CD4-positive, alpha-beta memory T cell (primary cell): ENCODE measurements at regions not wholly inside any gene's neighbourhood (a gene's known extent, or its start where the extent isn't known, plus 50 kb on each side); places are given as distances from the start of the nearest gene placed in this dataset.
"Not testable (repeated sequence)": the region's sequence is repeated elsewhere in the genome, so short reads cannot be mapped to it uniquely, and the experiment has no call there.

Experiments
- CTCF ChIA-PET: fragments of 350-600 bp; sonication (Branson Sonifier 250); formaldehyde crosslinking; loops from one replicate; lab custom pipeline; 2021; ENCODE audit warnings: inconsistent platforms; ENCODE audit not compliant: partially characterized antibody; lab: Charles Lee
- POLR2A ChIA-PET: fragments of 350-600 bp; sonication (Branson Sonifier 250); formaldehyde crosslinking; loops from one replicate; lab custom pipeline; 2021; ENCODE audit not compliant: partially characterized antibody; lab: Charles Lee
- DNase-seq, 5 donors: peaks; one replicate each; pipeline versions ENCODE4 v3.0.0 to v3.0.0-alpha.2; 2020 to 2022; ENCODE audit warnings: mixed read lengths in 1 of 5
- H3K27ac ChIP-seq: one replicate; pipeline ENCODE4 v1.7.0; 2013; ENCODE audit warnings: low read depth, low read length
- H3K27me3 ChIP-seq: 2 replicates; pipeline ENCODE4 v1.7.0; 2013; ENCODE audit warnings: mild to moderate bottlenecking, low read length, moderate library complexity; ENCODE audit not compliant: insufficient read depth
- H3K36me3 ChIP-seq: 2 replicates; pipeline ENCODE4 v1.7.0; 2013; ENCODE audit warnings: mild to moderate bottlenecking, low read length, moderate library complexity; ENCODE audit not compliant: insufficient read depth
- H3K4me1 ChIP-seq: 2 replicates; pipeline ENCODE4 v1.7.0; 2013; ENCODE audit warnings: mild to moderate bottlenecking, low read length, moderate library complexity; ENCODE audit not compliant: insufficient read depth
- H3K4me3 ChIP-seq, 2 donors: one replicate each; pipeline ENCODE4 v1.7.0; 2013; ENCODE audit warnings: low read length in 2 of 2, mild to moderate bottlenecking in 1 of 2
- H3K9me3 ChIP-seq, 2 donors: one replicate each; pipeline ENCODE4 v1.7.0; 2013; ENCODE audit warnings: low read length in 2 of 2, control low read depth in 1 of 2; ENCODE audit not compliant: control insufficient read depth in 1 of 2
- H3K27ac Mint-ChIP-seq, 7 donors: one replicate each; pipeline ENCODE4 v1.8.0; 2020 to 2021; ENCODE audit warnings: mixed read lengths in 7 of 7, mild to moderate bottlenecking in 6 of 7, inconsistent platforms in 3 of 7, moderate library complexity in 3 of 7
- H3K27me3 Mint-ChIP-seq, 2 donors: one replicate each; pipeline ENCODE4 v1.8.0; 2020 to 2021; ENCODE audit warnings: mixed read lengths in 2 of 2
- H3K36me3 Mint-ChIP-seq, 2 donors: one replicate each; pipeline ENCODE4 v1.8.0; 2020 to 2021; ENCODE audit warnings: mixed read lengths in 2 of 2, inconsistent platforms in 1 of 2, mild to moderate bottlenecking in 1 of 2
- H3K4me1 Mint-ChIP-seq, 4 donors: one replicate each; pipeline ENCODE4 v1.8.0; 2020 to 2021; ENCODE audit warnings: mixed read lengths in 4 of 4, mild to moderate bottlenecking in 1 of 4
- H3K4me3 Mint-ChIP-seq, 8 donors: one replicate each; pipeline ENCODE4 v1.8.0; 2020 to 2021; ENCODE audit warnings: mixed read lengths in 8 of 8, mild to moderate bottlenecking in 7 of 8, moderate library complexity in 6 of 8, inconsistent platforms in 3 of 8
- H3K9me3 Mint-ChIP-seq, 8 donors: one replicate each; pipeline ENCODE4 v1.8.0; 2020 to 2021; ENCODE audit warnings: mixed read lengths in 8 of 8, mild to moderate bottlenecking in 5 of 8, inconsistent platforms in 3 of 8, moderate library complexity in 1 of 8
- intact Hi-C: fragments of 100-400 bp; cut with micrococcal nuclease; formaldehyde crosslinking; loops from one replicate; pipeline ENCODE4 v1.15.1; 2023

DNA sequence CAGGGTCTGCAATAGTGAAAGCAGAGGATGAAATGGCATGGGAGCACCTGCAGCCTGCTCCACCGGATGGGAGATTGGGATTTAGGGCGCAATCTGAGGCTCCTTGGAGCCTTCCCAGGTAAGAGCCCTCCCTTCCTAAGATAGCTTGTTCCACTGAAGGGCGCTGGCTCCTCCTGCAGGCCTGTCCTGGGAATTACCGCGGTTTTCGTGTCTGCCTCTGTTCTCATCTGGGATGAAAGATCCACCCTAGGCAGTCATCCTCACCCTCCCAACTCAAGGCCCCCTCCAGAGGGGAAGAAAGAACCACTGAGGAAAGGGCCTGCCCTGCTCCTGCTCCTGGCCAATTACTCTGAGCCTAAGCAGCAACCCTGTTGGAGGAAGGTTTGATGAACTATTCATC, 547.5 kb downstream of the SMARCA1 start:
- CTCF ChIA-PET, result no interaction called here
- peaks cover 0 to 3% (median 0%) of the 10 kb centered on the region in 8 donors for H3K9me3 Mint-ChIP-seq

DNA sequence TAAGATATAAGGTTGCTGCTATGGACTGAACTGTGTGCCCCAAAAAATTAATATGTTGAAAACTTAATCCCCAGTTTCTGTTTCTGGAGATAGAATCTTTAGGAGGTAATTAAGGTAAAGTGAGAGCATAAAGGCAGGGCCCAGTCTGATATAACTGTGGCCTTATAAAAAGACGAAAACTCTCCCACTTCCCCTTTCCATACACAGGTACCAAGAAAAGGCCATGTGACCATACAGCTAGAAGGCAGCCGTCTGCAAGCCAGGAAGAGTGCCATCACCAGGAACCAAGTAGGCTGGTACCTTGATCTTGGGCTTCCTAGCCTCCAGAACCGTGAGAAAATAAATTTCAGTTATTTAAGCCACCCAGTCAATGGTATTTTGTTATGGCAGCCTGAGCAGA, 550.3 kb downstream of the SMARCA1 start:
- intact Hi-C loops, result no loop called here
- ChIA-PET CTCF (no interaction called here), POLR2A (no interaction called here)
- no peaks in the 10 kb centered on the region for H3K9me3 ChIP-seq
- no peaks in the 10 kb centered on the region for H3K27me3 Mint-ChIP-seq
- no peak overlapping the region for H3K4me3 Mint-ChIP-seq
- H3K4me3 ChIP-seq, result no peak overlapping the region
- no peak overlapping the region for H3K27ac Mint-ChIP-seq
- H3K36me3 ChIP-seq, result no peaks in the 10 kb centered on the region
- no peaks in the 10 kb centered on the region for H3K9me3 Mint-ChIP-seq
- no peaks in the 10 kb centered on the region for H3K4me1 ChIP-seq
- H3K27ac ChIP-seq, result no peak overlapping the region
- H3K4me1 Mint-ChIP-seq, result no peaks in the 10 kb centered on the region
- DNase-seq, result no peak
- no peaks in the 10 kb centered on the region for H3K36me3 Mint-ChIP-seq
- H3K27me3 ChIP-seq, result no peaks in the 10 kb centered on the region

More for the DNA sequence above, 547.5 kb downstream of the SMARCA1 start:
- intact Hi-C loops, result no loop called here
- no peaks in the 10 kb centered on the region for H3K9me3 ChIP-seq
- DNase-seq, result peak in 1 of 5 donors; percentile 1
- H3K27ac ChIP-seq, result no peak overlapping the region
- no peaks in the 10 kb centered on the region for H3K36me3 Mint-ChIP-seq
- no peaks in the 10 kb centered on the region for H3K4me1 Mint-ChIP-seq
- no peak overlapping the region for H3K4me3 Mint-ChIP-seq
- no peak overlapping the region for H3K4me3 ChIP-seq
- no peak overlapping the region for H3K27ac Mint-ChIP-seq
- no peaks in the 10 kb centered on the region for H3K27me3 ChIP-seq
- POLR2A ChIA-PET, result no interaction called here
- no peaks in the 10 kb centered on the region for H3K36me3 ChIP-seq
- H3K4me1 ChIP-seq, result no peaks in the 10 kb centered on the region
- no peaks in the 10 kb centered on the region for H3K27me3 Mint-ChIP-seq

DNA sequence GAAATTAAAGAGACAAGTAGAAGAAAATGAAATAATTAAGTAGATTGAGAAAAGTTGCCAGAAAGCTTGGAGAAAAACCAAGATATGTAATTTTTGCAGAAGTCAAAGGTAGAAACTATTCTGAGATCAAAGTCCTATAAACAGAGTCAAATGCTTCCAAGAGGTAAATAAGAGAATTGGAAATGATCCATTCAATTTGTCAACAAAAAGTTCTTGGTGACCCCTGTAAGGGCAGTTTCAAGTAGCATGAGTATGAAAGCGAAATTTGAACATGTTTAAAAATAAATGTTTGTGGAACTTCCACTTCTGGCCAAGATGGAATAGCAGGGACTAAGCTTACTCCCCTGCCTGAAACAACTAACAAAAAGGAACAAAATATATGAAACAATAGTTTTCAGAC, 562.0 kb downstream of the SMARCA1 start:
- Histone ChIP-seq H3K27me3 (no peaks in the 10 kb centered on the region), H3K27ac (no peak overlapping the region), H3K9me3 (no peaks in the 10 kb centered on the region), H3K4me3 (no peak overlapping the region), H3K36me3 (no peaks in the 10 kb centered on the region), H3K4me1 (no peaks in the 10 kb centered on the region)
- H3K4me1 Mint-ChIP-seq, result no peaks in the 10 kb centered on the region
- DNase-seq, result no peak
- intact Hi-C loops, result no loop called here
- H3K9me3 Mint-ChIP-seq, result peaks cover 0 to 4% (median 0%) of the 10 kb centered on the region in 8 donors
- POLR2A ChIA-PET, result no interaction called here
- no peak overlapping the region for H3K27ac Mint-ChIP-seq
- peaks cover 0 to 2% of the 10 kb centered on the region in 2 donors for H3K27me3 Mint-ChIP-seq
- no peak overlapping the region for H3K4me3 Mint-ChIP-seq
- no peaks in the 10 kb centered on the region for H3K36me3 Mint-ChIP-seq
- CTCF ChIA-PET, result no interaction called here

DNA sequence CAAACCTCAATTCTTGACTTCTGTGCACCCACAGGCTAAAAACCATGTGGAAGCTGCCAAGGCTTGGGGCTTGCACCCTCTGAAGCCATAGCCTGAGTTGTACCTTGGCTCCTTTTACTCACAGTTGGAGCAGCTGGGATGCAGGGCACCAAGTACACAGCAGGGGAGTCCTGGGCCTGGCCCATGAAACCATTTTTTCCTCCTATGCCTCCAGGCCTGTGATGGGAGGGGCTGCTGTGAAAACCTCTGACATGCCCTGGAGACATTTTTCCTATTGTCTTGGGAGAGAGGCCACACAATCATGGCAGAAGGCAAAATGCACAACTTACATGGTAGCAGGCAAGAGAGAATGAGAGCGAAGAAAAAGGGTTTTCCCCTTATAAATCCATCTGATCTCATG, 568.6 kb downstream of the SMARCA1 start:
- H3K4me3 ChIP-seq, POLR2A ChIA-PET, DNase-seq, H3K27ac Mint-ChIP-seq, H3K4me1 Mint-ChIP-seq, H3K9me3 ChIP-seq, H3K27me3 ChIP-seq, H3K4me1 ChIP-seq, H3K36me3 Mint-ChIP-seq, H3K27ac ChIP-seq, CTCF ChIA-PET, intact Hi-C loops, H3K4me3 Mint-ChIP-seq, H3K36me3 ChIP-seq, H3K27me3 Mint-ChIP-seq: not testable (repeated sequence)
- peaks cover 0 to 22% (median 5%) of the 10 kb centered on the region in 8 donors for H3K9me3 Mint-ChIP-seq

GRCh38 chrX:128931071-128931470, 592.2 kb downstream of the SMARCA1 start:
- no peaks in the 10 kb centered on the region for H3K9me3 ChIP-seq
- H3K27me3 ChIP-seq, result no peaks in the 10 kb centered on the region
- ChIA-PET CTCF (no interaction called here), POLR2A (no interaction called here)
- H3K4me1 Mint-ChIP-seq, result no peaks in the 10 kb centered on the region
- H3K4me3 ChIP-seq, result no peak overlapping the region
- H3K36me3 Mint-ChIP-seq, result no peaks in the 10 kb centered on the region
- H3K27me3 Mint-ChIP-seq, result no peaks in the 10 kb centered on the region
- H3K4me3 Mint-ChIP-seq, result no peak overlapping the region
- intact Hi-C loops, result no loop called here
- peaks cover 0 to 3% (median 0%) of the 10 kb centered on the region in 8 donors for H3K9me3 Mint-ChIP-seq
- no peak overlapping the region for H3K27ac ChIP-seq
- no peak overlapping the region for H3K27ac Mint-ChIP-seq
- H3K4me1 ChIP-seq, result no peaks in the 10 kb centered on the region
- DNase-seq, result no peak
- no peaks in the 10 kb centered on the region for H3K36me3 ChIP-seq

DNA sequence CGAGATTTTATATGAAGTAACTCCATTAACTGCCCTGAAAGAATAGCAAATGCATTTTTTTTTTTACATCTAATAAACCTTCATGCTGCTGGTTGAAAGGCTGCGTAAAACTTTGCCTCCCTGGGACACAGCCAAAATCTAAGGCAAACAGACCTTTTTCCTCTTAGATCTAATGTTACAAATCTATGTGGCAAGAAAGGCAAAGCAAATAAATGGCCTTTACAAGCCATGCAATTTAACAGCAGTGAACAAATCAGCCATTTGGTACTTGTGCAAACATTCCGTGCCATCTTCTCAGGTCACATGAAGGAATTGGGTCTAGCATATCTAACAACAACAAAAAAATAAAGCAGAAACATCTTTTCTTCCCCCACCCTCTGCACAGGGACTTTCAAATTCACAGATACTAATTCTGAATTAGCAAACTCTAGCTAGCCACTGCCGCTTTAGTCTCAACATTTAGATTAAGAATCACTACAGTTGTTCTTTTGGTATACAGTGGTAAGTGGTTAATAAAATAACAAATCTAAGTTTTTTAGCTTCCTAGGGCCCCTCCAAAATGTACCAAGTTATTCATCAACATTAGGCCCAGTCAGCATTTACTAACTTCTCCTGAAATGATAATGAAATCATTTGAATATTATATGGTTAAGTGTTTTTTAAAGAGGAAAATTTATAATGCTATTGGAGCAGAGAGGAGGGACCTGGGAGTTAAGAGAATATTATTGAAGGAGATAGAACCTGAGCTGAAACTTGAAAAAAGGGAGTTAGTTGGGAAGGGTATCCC, 593.8 kb downstream of the SMARCA1 start:
- no peak overlapping the region for H3K27ac ChIP-seq
- Mint-ChIP-seq H3K27ac (no peak overlapping the region), H3K27me3 (no peaks in the 10 kb centered on the region), H3K36me3 (no peaks in the 10 kb centered on the region), H3K4me3 (no peak overlapping the region), H3K4me1 (no peaks in the 10 kb centered on the region), H3K9me3 (peaks cover 0 to 3% (median 0%) of the 10 kb centered on the region in 8 donors)
- intact Hi-C loops, result no loop called here
- ChIA-PET POLR2A (no interaction called here), CTCF (no interaction called here)
- H3K4me1 ChIP-seq, result no peaks in the 10 kb centered on the region
- no peaks in the 10 kb centered on the region for H3K9me3 ChIP-seq
- DNase-seq, result no peak
- H3K36me3 ChIP-seq, result no peaks in the 10 kb centered on the region
- H3K4me3 ChIP-seq, result no peak overlapping the region
- no peaks in the 10 kb centered on the region for H3K27me3 ChIP-seq

GRCh38 chrX:128928636-128929035, 594.7 kb downstream of the SMARCA1 start:
- Histone ChIP-seq H3K4me1 (no peaks in the 10 kb centered on the region), H3K9me3 (no peaks in the 10 kb centered on the region), H3K4me3 (no peak overlapping the region), H3K27ac (no peak overlapping the region), H3K27me3 (no peaks in the 10 kb centered on the region), H3K36me3 (no peaks in the 10 kb centered on the region)
- Mint-ChIP-seq H3K27ac (no peak overlapping the region), H3K4me1 (no peaks in the 10 kb centered on the region), H3K4me3 (no peak overlapping the region), H3K36me3 (no peaks in the 10 kb centered on the region), H3K27me3 (no peaks in the 10 kb centered on the region), H3K9me3 (peaks cover 0 to 3% (median 0%) of the 10 kb centered on the region in 8 donors)
- intact Hi-C loops, result no loop called here
- CTCF ChIA-PET, result no interaction called here
- POLR2A ChIA-PET, result no interaction called here
- DNase-seq, result no peak
